M059J (cell line): ENCODE measurements at regions not wholly inside any gene's neighbourhood (a gene's known extent, or its start where the extent isn't known, plus 50 kb on each side); places are given as distances from the start of the nearest gene placed in this dataset.

ENCODE experiments used
- DNase-seq: peaks from one replicate; pipeline ENCODE4 v3.0.0-alpha.2; 2012; ENCODE audit warnings: low read depth

GRCh38 chr9:6703898-6704639, 53.7 kb upstream of the KDM4C start:
- DNase-seq, result peak; percentile 88

- peak; percentile 56 for DNase-seq
These were observed 55.1 kb upstream of the KDM4C start for GRCh38 chr9:6702707-6703106.

GRCh38 chr9:6696178-6696577, 50.6 kb upstream of the GLDC start:
- no peak for DNase-seq

- no peak for DNase-seq
These were observed 49.7 kb upstream of the GLDC start for GRCh38 chr9:6695121-6695814.
